ENCODE measurements at regions not wholly inside any gene's neighbourhood (a gene's known extent, or its start where the extent isn't known, plus 50 kb on each side); places are given as distances from the start of the nearest gene placed in this dataset.
"Not testable (repeated sequence)": the region's sequence is repeated elsewhere in the genome, so short reads cannot be mapped to it uniquely, and the experiment has no call there.

GRCh38 chr5:87134513-87134912 is 133.2 kb upstream of the RASA1 start:
- H3K36me3 Mint-ChIP-seq (ENCODE audit: low read depth); CTCF ChIA-PET; H3K27me3 Mint-ChIP-seq (ENCODE audit: low read depth); H3K4me3 Mint-ChIP-seq; DNase-seq; H3K4me1 Mint-ChIP-seq (ENCODE audit: low read depth); H3K27ac Mint-ChIP-seq; H3K9me3 Mint-ChIP-seq (ENCODE audit: insufficient read depth); ATAC-seq: not testable (repeated sequence)
- POLR2A ChIA-PET: interaction anchor here (0.6 kb wide), 1 partner anchor 206 kb away, joined by 3 read pairs; no protein-coding TSS in a partner anchor

GRCh38 chr5:87136096-87136495 is 131.6 kb upstream of the RASA1 start:
- Mint-ChIP-seq H3K9me3 (ENCODE audit: insufficient read depth) (peaks cover 5% of the 10 kb centered on the region), H3K4me1 (ENCODE audit: low read depth) (no peaks in the 10 kb centered on the region), H3K27ac (no peak overlapping the region), H3K4me3 (no peak overlapping the region), H3K36me3 (ENCODE audit: low read depth) (peaks cover 3% of the 10 kb centered on the region), H3K27me3 (ENCODE audit: low read depth) (peaks cover 4% of the 10 kb centered on the region)
- no peak for DNase-seq
- POLR2A ChIA-PET: no interaction called here
- CTCF ChIA-PET: interaction anchor here (1.0 kb wide), 1 partner anchor 14 kb away, joined by 3 read pairs; no protein-coding TSS in a partner anchor
- no peak for ATAC-seq

- Mint-ChIP-seq H3K9me3 (ENCODE audit: insufficient read depth) (peaks cover 5% of the 10 kb centered on the region), H3K4me3 (no peak overlapping the region), H3K27ac (no peak overlapping the region), H3K4me1 (ENCODE audit: low read depth) (no peaks in the 10 kb centered on the region), H3K27me3 (ENCODE audit: low read depth) (peaks cover 4% of the 10 kb centered on the region), H3K36me3 (ENCODE audit: low read depth) (peaks cover 3% of the 10 kb centered on the region)
- DNase-seq (no peak), ATAC-seq (no peak)
- CTCF ChIA-PET: interaction anchor here (1.0 kb wide), 1 partner anchor 15 kb away, joined by 3 read pairs; no protein-coding TSS in a partner anchor
- POLR2A ChIA-PET: no interaction called here
Measured at GRCh38 chr5:87136733-87137132, 130.9 kb upstream of the RASA1 start.

DNA sequence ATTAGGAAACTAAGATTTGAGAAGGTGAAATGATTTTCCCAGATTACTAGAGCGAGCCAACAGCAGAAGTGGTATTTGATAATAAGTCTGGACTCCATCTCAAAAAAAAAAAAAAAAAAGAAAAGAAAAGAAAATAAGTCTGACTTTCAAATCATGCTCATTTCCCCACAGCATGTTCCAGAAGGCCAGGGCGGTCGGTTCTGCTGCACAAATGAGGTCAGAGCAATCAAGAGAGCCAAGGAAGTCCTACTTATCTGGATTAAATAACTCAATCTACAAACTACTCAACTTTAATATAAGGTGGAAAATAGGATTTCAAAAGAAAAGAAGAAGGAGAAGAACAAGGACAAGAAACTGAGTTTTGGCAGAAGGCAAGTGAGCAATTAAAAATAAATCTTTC is 130.4 kb upstream of the RASA1 start:
- H3K4me3 Mint-ChIP-seq: no peak overlapping the region
- no peak overlapping the region for H3K27ac Mint-ChIP-seq
- DNase-seq: no peak

GRCh38 chr5:87138091-87138805 is 129.4 kb upstream of the RASA1 start:
- ChIA-PET POLR2A (no interaction called here), CTCF (interaction anchor here (1.1 to 1.5 kb wide), 3 partner anchors 11 to 262 kb away, joined by 3 to 7 read pairs (median 4); no protein-coding TSS in a partner anchor)
- H3K36me3 Mint-ChIP-seq (ENCODE audit: low read depth): peaks cover 3% of the 10 kb centered on the region
- H3K27ac Mint-ChIP-seq: no peak overlapping the region
- H3K27me3 Mint-ChIP-seq (ENCODE audit: low read depth): peaks cover 4% of the 10 kb centered on the region
- no peak overlapping the region for H3K4me3 Mint-ChIP-seq
- ATAC-seq (no peak), DNase-seq (no peak)
- no peaks in the 10 kb centered on the region for H3K4me1 Mint-ChIP-seq (ENCODE audit: low read depth)
- peaks cover 5% of the 10 kb centered on the region for H3K9me3 Mint-ChIP-seq (ENCODE audit: insufficient read depth)

More for the DNA sequence above, 130.4 kb upstream of the RASA1 start:
- Mint-ChIP-seq H3K27me3 (ENCODE audit: low read depth) (peaks cover 4% of the 10 kb centered on the region), H3K36me3 (ENCODE audit: low read depth) (peaks cover 3% of the 10 kb centered on the region), H3K4me1 (ENCODE audit: low read depth) (no peaks in the 10 kb centered on the region), H3K9me3 (ENCODE audit: insufficient read depth) (peaks cover 5% of the 10 kb centered on the region)
- ATAC-seq: no peak
- POLR2A ChIA-PET: no interaction called here
- CTCF ChIA-PET: no interaction called here

DNA sequence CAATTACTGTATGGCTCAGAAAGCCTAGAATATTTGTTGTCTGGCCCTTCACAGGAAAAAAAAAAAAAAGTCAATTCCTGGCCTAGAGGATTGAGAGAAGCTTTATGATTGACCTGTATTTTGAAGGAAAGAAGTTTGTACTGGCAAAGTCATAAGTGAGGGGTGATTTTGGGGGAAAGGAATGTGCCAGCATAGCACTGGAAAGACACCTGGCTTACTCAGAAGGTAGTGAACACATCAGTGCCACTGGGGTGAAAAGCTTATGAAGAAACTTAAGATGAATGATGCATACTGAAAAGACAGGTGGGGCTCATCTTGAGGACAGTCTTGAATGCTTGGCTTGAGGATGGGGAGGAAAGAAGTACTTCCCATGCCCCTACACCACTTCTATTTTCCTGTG is 127.9 kb upstream of the RASA1 start:
- CTCF ChIA-PET: no interaction called here
- Mint-ChIP-seq H3K9me3 (ENCODE audit: insufficient read depth) (peaks cover 1% of the 10 kb centered on the region), H3K4me3 (no peak overlapping the region), H3K27ac (no peak overlapping the region), H3K27me3 (ENCODE audit: low read depth) (peaks cover 4% of the 10 kb centered on the region), H3K4me1 (ENCODE audit: low read depth) (no peaks in the 10 kb centered on the region), H3K36me3 (ENCODE audit: low read depth) (no peaks in the 10 kb centered on the region)
- DNase-seq (no peak), ATAC-seq (no peak)
- POLR2A ChIA-PET: no interaction called here

DNA sequence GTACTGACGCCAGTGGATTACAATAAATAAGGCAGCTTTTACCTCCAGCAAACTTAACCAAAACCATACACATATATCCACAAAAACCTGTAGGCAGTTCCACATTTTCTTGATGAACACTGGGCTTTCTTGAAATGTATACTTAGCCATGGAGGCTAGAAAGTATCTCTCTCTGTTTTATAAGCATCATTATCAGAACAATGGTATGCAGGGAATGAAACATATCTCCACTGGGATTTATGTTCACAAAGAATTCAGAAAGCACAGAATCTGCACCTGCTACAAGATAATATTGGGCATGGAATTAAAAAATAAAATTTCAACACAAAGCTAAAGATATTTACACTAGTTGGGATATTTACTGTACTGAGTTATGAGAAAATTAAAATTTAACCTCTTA is 126.1 kb upstream of the RASA1 start:
- DNase-seq: no peak
- Mint-ChIP-seq H3K27ac (no peak overlapping the region), H3K27me3 (ENCODE audit: low read depth) (peaks cover 4% of the 10 kb centered on the region), H3K4me1 (ENCODE audit: low read depth) (no peaks in the 10 kb centered on the region), H3K4me3 (no peak overlapping the region), H3K36me3 (ENCODE audit: low read depth) (no peaks in the 10 kb centered on the region), H3K9me3 (ENCODE audit: insufficient read depth) (peaks cover under 1% of the 10 kb centered on the region)
- no peak for ATAC-seq
- POLR2A ChIA-PET: no interaction called here
- CTCF ChIA-PET: interaction anchor here (1.0 kb wide), 1 partner anchor 107 kb away, joined by 3 read pairs; no protein-coding TSS in a partner anchor

DNA sequence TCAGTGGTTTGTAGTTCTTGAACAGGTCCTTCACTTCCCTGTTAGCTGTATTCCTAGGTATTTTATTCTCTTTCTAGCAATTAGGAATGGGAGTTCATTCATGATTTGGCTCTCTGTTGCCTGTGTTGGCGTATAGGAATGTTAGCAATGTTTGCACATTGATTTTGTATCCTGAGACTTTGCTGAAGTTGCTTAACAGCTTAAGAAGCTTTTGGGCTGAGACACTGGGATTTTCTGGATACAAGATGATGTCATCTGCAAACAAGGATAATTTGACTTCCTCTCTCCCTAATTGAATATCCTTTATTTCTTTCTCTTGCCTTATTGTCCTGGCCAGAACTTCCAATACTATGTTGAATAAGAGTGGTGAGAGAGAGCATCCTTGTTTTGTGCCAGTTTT is 121.8 kb upstream of the RASA1 start:
- CTCF ChIA-PET; POLR2A ChIA-PET; H3K4me3 Mint-ChIP-seq; H3K9me3 Mint-ChIP-seq (ENCODE audit: insufficient read depth); H3K27ac Mint-ChIP-seq; H3K27me3 Mint-ChIP-seq (ENCODE audit: low read depth); H3K4me1 Mint-ChIP-seq (ENCODE audit: low read depth); ATAC-seq; DNase-seq; H3K36me3 Mint-ChIP-seq (ENCODE audit: low read depth): not testable (repeated sequence)

GRCh38 chr5:87147441-87147840 is 120.2 kb upstream of the RASA1 start:
- ChIA-PET CTCF (interaction anchor here (1.3 kb wide), 1 partner anchor 30 kb away, joined by 3 read pairs; no protein-coding TSS in a partner anchor), POLR2A (no interaction called here)
- DNase-seq (no peak), ATAC-seq (no peak)
- Mint-ChIP-seq H3K4me3 (no peak overlapping the region), H3K27me3 (ENCODE audit: low read depth) (no peaks in the 10 kb centered on the region), H3K4me1 (ENCODE audit: low read depth) (peaks cover 9% of the 10 kb centered on the region), H3K9me3 (ENCODE audit: insufficient read depth) (peaks cover 3% of the 10 kb centered on the region), H3K36me3 (ENCODE audit: low read depth) (no peaks in the 10 kb centered on the region), H3K27ac (no peak overlapping the region)

- Mint-ChIP-seq H3K36me3 (ENCODE audit: low read depth) (no peaks in the 10 kb centered on the region), H3K27ac (no peak overlapping the region), H3K27me3 (ENCODE audit: low read depth) (no peaks in the 10 kb centered on the region), H3K4me1 (ENCODE audit: low read depth) (peaks cover 11% of the 10 kb centered on the region), H3K9me3 (ENCODE audit: insufficient read depth) (peaks cover 3% of the 10 kb centered on the region), H3K4me3 (no peak overlapping the region)
- CTCF ChIA-PET: no interaction called here
- POLR2A ChIA-PET: interaction anchor here (0.5 kb wide), 1 partner anchor 9 kb away, joined by 3 read pairs; no protein-coding TSS in a partner anchor
- ATAC-seq (no peak), DNase-seq (no peak)
Measured at GRCh38 chr5:87150630-87151029, 117.1 kb upstream of the RASA1 start.

GRCh38 chr5:87151547-87151946 is 116.1 kb upstream of the RASA1 start:
- H3K36me3 Mint-ChIP-seq (ENCODE audit: low read depth): no peaks in the 10 kb centered on the region
- ChIA-PET CTCF (no interaction called here), POLR2A (no interaction called here)
- H3K27me3 Mint-ChIP-seq (ENCODE audit: low read depth): no peaks in the 10 kb centered on the region
- no peak overlapping the region for H3K27ac Mint-ChIP-seq
- H3K4me1 Mint-ChIP-seq (ENCODE audit: low read depth): peaks cover 11% of the 10 kb centered on the region
- no peak overlapping the region for H3K4me3 Mint-ChIP-seq
- ATAC-seq (no peak), DNase-seq (no peak)
- peaks cover 3% of the 10 kb centered on the region for H3K9me3 Mint-ChIP-seq (ENCODE audit: insufficient read depth)

DNA sequence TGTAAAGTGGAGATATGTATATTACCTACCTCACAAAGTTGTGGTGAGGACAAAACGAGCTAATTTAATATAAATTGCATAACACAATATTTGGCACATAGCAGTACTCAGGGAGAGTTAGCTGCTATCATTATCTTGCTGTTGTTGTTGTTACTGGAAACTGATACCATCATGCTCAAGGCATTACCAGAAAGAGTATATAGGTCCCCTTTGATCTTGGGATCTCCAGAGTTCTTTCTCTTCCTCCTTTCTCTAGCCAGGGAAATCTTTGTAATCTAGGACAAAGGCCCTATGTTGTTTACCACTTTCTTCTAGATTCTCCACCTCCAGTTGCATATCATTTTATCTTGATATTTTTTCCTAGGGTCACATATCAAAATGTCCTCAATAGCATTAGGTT is 114.8 kb upstream of the RASA1 start:
- Mint-ChIP-seq H3K4me1 (ENCODE audit: low read depth) (peaks cover 11% of the 10 kb centered on the region), H3K4me3 (no peak overlapping the region), H3K36me3 (ENCODE audit: low read depth) (no peaks in the 10 kb centered on the region), H3K27ac (no peak overlapping the region), H3K9me3 (ENCODE audit: insufficient read depth) (no peaks in the 10 kb centered on the region), H3K27me3 (ENCODE audit: low read depth) (no peaks in the 10 kb centered on the region)
- ChIA-PET POLR2A (no interaction called here), CTCF (no interaction called here)
- no peak for ATAC-seq
- no peak for DNase-seq

DNA sequence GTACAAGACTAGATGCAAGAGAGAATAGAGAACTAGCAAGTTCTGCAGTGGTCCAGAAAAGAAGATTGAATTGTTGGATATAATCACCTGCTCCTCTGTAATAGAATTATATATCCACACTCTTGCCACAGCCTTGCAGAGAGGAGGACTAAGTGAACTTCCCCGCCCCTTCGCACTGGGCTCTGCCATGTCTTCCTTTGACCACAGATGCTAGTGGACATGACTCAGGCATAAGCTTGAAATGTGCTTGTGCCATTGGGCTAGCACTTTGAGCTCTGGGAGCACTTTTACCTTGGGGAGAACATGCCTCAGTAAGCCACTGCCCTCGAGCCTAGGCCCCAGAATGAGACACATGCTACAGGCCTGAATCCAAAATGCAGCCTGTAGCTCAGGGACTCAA is 113.5 kb upstream of the RASA1 start:
- ChIA-PET POLR2A (no interaction called here), CTCF (no interaction called here)
- Mint-ChIP-seq H3K27me3 (ENCODE audit: low read depth) (no peaks in the 10 kb centered on the region), H3K9me3 (ENCODE audit: insufficient read depth) (no peaks in the 10 kb centered on the region), H3K4me3 (no peak overlapping the region), H3K4me1 (ENCODE audit: low read depth) (peaks cover 11% of the 10 kb centered on the region), H3K36me3 (ENCODE audit: low read depth) (no peaks in the 10 kb centered on the region), H3K27ac (no peak overlapping the region)
- no peak for ATAC-seq
- DNase-seq: no peak

Data from activated CD8-positive, alpha-beta T cell treated with anti-CD3 and anti-CD28 coated beads, Interleukin-2, amount 10 ng/mL, durations not matched to agents 7 days and 5 days (primary cell).